Body of pancreas (tissue), 4 donors: ENCODE measurements at regions not wholly inside any gene's neighbourhood (a gene's known extent, or its start where the extent isn't known, plus 50 kb on each side); places are given as distances from the start of the nearest gene placed in this dataset.

ENCODE experiments used
- POLR2A ChIP-seq, 3 donors: fragments of 450-650 bp; IDR thresholded peaks; one replicate each; pipeline ENCODE4 v1.6.1; 2016; ENCODE audit warnings: antibody characterized with exemption in 3 of 3, mild to moderate bottlenecking in 2 of 3
- TF ChIP-seq, protein P1 (sequence below), 7 experiments: fragments of 450-650 bp in 4 of 7; fragments of 200-600 bp in 3 of 7; sonication (generic) in 3 of 7; IDR thresholded peaks; one replicate each; pipeline ENCODE4 v1.5.1; 2016 to 2019; ENCODE audit warnings: antibody characterized with exemption in 7 of 7

DNA sequence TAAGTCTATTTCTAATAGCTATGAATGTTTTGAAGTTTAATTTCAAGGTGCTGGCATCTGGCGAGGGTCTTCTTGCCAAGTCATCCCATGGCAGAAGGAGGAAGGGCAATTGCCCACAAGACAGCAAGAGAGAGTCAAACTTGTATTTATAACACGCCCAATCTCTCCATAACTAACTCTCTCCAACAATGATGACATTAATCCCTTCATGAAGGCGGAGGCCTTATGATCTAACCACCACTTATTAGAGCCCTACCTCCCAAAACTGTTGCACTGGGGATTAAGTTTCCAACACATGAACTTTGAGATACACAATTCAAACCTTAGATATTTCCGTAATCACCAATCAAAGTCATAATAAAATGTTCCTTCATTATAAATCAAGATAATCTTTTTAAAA is 406.9 kb downstream of the CNTN6 start:
- TF ChIP-seq, protein P1, sequence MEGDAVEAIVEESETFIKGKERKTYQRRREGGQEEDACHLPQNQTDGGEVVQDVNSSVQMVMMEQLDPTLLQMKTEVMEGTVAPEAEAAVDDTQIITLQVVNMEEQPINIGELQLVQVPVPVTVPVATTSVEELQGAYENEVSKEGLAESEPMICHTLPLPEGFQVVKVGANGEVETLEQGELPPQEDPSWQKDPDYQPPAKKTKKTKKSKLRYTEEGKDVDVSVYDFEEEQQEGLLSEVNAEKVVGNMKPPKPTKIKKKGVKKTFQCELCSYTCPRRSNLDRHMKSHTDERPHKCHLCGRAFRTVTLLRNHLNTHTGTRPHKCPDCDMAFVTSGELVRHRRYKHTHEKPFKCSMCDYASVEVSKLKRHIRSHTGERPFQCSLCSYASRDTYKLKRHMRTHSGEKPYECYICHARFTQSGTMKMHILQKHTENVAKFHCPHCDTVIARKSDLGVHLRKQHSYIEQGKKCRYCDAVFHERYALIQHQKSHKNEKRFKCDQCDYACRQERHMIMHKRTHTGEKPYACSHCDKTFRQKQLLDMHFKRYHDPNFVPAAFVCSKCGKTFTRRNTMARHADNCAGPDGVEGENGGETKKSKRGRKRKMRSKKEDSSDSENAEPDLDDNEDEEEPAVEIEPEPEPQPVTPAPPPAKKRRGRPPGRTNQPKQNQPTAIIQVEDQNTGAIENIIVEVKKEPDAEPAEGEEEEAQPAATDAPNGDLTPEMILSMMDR (IDR thresholded peaks at IDR 0.05) = no peak
- TF ChIP-seq POLR2A (IDR thresholded peaks at IDR 0.05) = no peak
